GM18951 (cell line): ENCODE measurements at regions not wholly inside any gene's neighbourhood (a gene's known extent, or its start where the extent isn't known, plus 50 kb on each side); places are given as distances from the start of the nearest gene placed in this dataset.
"Not testable (repeated sequence)": the region's sequence is repeated elsewhere in the genome, so short reads cannot be mapped to it uniquely, and the experiment has no call there.

Experiments
- POLR2A ChIP-seq: IDR thresholded peaks from 4 replicates; pipeline ENCODE4 v1.6.1; 2011; ENCODE audit warnings: mild to moderate bottlenecking; ENCODE audit not compliant: insufficient read length, insufficient read depth; ENCODE audit errors: extremely low read depth
- in situ Hi-C: fragments of 300-500 bp; cut with MboI; formaldehyde crosslinking; loops from one replicate; pipeline ENCODE4 v1.12.0; 2022; ENCODE audit warnings: low sequenced_read_pairs, mixed read lengths, inconsistent platforms; ENCODE audit not compliant: unreplicated experiment

- in situ Hi-C loops, result no loop called here
- TF ChIP-seq POLR2A, result no peak
These were observed 104.8 kb upstream of the EYA4 start for GRCh38 chr6:133136177-133136880.

- in situ Hi-C loops, result not testable (repeated sequence)
These were observed 93.5 kb upstream of the EYA4 start for GRCh38 chr6:133147470-133148184.

- in situ Hi-C loops, result no loop called here
- no peak for TF ChIP-seq POLR2A
These were observed 84.5 kb upstream of the EYA4 start for GRCh38 chr6:133156689-133157088.

GRCh38 chr6:133157995-133158394 is 83.2 kb upstream of the EYA4 start:
- in situ Hi-C loops, result no loop called here
- no peak for TF ChIP-seq POLR2A

- in situ Hi-C loops, result no loop called here
- no peak for TF ChIP-seq POLR2A
These were observed 81.8 kb upstream of the EYA4 start for GRCh38 chr6:133159255-133159795.

GRCh38 chr6:133160536-133160935 is 80.6 kb upstream of the EYA4 start:
- TF ChIP-seq POLR2A, result no peak
- in situ Hi-C loops, result no loop called here

- TF ChIP-seq POLR2A, result no peak
- in situ Hi-C loops, result no loop called here
These were observed 75.9 kb upstream of the EYA4 start for GRCh38 chr6:133165235-133165634.

- no peak for TF ChIP-seq POLR2A
- in situ Hi-C loops, result no loop called here
These were observed 74.4 kb upstream of the EYA4 start for GRCh38 chr6:133166766-133167165.

- in situ Hi-C loops, result no loop called here
These were observed 71.3 kb upstream of the EYA4 start for GRCh38 chr6:133169901-133170300.

GRCh38 chr6:133170602-133171001 is 70.6 kb upstream of the EYA4 start:
- in situ Hi-C loops, result no loop called here
- no peak for TF ChIP-seq POLR2A

More at GRCh38 chr6:133169901-133170300, 71.3 kb upstream of the EYA4 start:
- TF ChIP-seq POLR2A, result no peak

- in situ Hi-C loops, result no loop called here
These were observed 69.1 kb upstream of the EYA4 start for GRCh38 chr6:133171989-133172604.

GRCh38 chr6:133173276-133173675 is 67.9 kb upstream of the EYA4 start:
- no peak for TF ChIP-seq POLR2A
- in situ Hi-C loops, result no loop called here

More at GRCh38 chr6:133171989-133172604, 69.1 kb upstream of the EYA4 start:
- TF ChIP-seq POLR2A, result no peak

- in situ Hi-C loops, result no loop called here
- TF ChIP-seq POLR2A, result no peak
These were observed 61.7 kb upstream of the EYA4 start for GRCh38 chr6:133179481-133179880.
